Calu3 (cell line): ENCODE measurements at regions not wholly inside any gene's neighbourhood (a gene's known extent, or its start where the extent isn't known, plus 50 kb on each side); places are given as distances from the start of the nearest gene placed in this dataset.

Experiments
- BruUV-seq: library from RNA; stranded (reverse); fragments of 400-500 nt; replicated peaks from 2 replicates; lab custom pipeline; 2021; lab: Mats Ljungman, UMichigan
- CTCF ChIA-PET: fragments of 300-600 bp; sonication (Branson Sonifier 250); formaldehyde crosslinking; loops from one replicate; lab custom pipeline; 2022; ENCODE audit warnings: antibody characterized with exemption; lab: Charles Lee
- DNase-seq: peaks from one replicate; pipeline ENCODE4 v3.0.0; 2022
- H3K27ac Mint-ChIP-seq: one replicate; pipeline ENCODE4 v1.8.0; 2022; ENCODE audit warnings: mixed read lengths; ENCODE audit not compliant: unreplicated experiment
- H3K27me3 Mint-ChIP-seq: one replicate; pipeline ENCODE4 v1.8.0; 2022; ENCODE audit warnings: mixed read lengths; ENCODE audit not compliant: unreplicated experiment
- H3K36me3 Mint-ChIP-seq: one replicate; pipeline ENCODE4 v1.8.0; 2022; ENCODE audit warnings: mild to moderate bottlenecking, moderate library complexity, mixed read lengths; ENCODE audit not compliant: insufficient read depth, unreplicated experiment
- H3K4me1 Mint-ChIP-seq: one replicate; pipeline ENCODE4 v1.8.0; 2022; ENCODE audit warnings: mild to moderate bottlenecking, low read depth, mixed read lengths; ENCODE audit not compliant: unreplicated experiment
- H3K4me3 Mint-ChIP-seq: one replicate; pipeline ENCODE4 v1.8.0; 2022; ENCODE audit warnings: mild to moderate bottlenecking, low read depth, moderate library complexity, mixed read lengths; ENCODE audit not compliant: unreplicated experiment
- H3K9me3 Mint-ChIP-seq: one replicate; pipeline ENCODE4 v1.8.0; 2022; ENCODE audit warnings: low read depth, mixed read lengths; ENCODE audit not compliant: unreplicated experiment
- intact Hi-C: fragments of 100-400 bp; cut with micrococcal nuclease; formaldehyde crosslinking; loops from one replicate; pipeline ENCODE4 v1.10.0; 2022; ENCODE audit not compliant: unreplicated experiment
- TF ChIP-seq, protein P1 (sequence below): fragments of 200-600 bp; IDR thresholded peaks from one replicate; pipeline ENCODE4 v1.8.0; 2022; ENCODE audit warnings: antibody characterized with exemption; ENCODE audit not compliant: unreplicated experiment

DNA sequence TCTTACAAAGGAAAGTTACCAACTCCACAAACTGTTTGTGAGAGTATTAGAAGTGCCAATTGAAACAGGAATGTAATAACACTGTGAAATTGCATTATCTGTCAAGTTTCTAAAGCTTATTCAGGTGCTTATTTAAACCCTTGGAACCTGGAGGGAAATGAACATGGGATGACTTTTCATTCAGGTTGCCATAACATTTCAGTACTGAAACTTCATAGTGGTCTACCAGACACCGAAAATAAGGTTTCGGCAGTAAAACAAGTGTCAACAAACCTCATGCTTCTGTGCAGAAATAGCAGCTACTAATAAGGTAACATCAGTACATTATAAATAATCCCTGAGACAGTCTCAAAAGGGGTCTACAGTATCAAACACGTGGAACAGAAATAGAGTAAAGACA lies 890.7 kb upstream of the INTU start:
- no peak for DNase-seq
- intact Hi-C loops, result no loop called here
- Mint-ChIP-seq H3K36me3 (no peaks in the 10 kb centered on the region), H3K27ac (no peak overlapping the region), H3K9me3 (no peaks in the 10 kb centered on the region), H3K27me3 (no peaks in the 10 kb centered on the region), H3K4me1 (no peaks in the 10 kb centered on the region), H3K4me3 (no peak overlapping the region)
- CTCF ChIA-PET, result no interaction called here
- no TSS peak for BruUV-seq
- TF ChIP-seq, protein P1, sequence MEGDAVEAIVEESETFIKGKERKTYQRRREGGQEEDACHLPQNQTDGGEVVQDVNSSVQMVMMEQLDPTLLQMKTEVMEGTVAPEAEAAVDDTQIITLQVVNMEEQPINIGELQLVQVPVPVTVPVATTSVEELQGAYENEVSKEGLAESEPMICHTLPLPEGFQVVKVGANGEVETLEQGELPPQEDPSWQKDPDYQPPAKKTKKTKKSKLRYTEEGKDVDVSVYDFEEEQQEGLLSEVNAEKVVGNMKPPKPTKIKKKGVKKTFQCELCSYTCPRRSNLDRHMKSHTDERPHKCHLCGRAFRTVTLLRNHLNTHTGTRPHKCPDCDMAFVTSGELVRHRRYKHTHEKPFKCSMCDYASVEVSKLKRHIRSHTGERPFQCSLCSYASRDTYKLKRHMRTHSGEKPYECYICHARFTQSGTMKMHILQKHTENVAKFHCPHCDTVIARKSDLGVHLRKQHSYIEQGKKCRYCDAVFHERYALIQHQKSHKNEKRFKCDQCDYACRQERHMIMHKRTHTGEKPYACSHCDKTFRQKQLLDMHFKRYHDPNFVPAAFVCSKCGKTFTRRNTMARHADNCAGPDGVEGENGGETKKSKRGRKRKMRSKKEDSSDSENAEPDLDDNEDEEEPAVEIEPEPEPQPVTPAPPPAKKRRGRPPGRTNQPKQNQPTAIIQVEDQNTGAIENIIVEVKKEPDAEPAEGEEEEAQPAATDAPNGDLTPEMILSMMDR, result no peak

DNA sequence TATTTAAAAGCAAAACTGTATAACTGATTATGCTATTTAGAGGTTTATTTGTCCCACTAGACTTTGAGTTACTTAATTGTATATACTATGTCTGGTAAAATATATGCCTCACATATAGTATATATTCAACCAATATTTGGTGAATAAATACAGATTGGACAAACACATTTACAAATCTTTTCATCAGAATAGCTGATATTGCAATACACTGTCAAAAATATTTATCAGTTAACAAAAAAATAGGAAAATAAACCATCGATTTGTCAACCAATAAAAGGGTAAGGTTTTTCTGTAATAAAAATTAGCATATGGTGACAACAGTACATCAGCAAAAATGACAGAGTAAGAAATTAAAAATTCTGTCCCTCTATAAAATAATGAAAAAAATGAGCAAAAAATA lies 889.9 kb upstream of the INTU start:
- Mint-ChIP-seq H3K4me1 (no peaks in the 10 kb centered on the region), H3K27me3 (no peaks in the 10 kb centered on the region), H3K27ac (no peak overlapping the region), H3K36me3 (no peaks in the 10 kb centered on the region), H3K4me3 (no peak overlapping the region), H3K9me3 (no peaks in the 10 kb centered on the region)
- no peak for DNase-seq
- no TSS peak for BruUV-seq
- CTCF ChIA-PET, result no interaction called here
- TF ChIP-seq, protein P1, result no peak
- intact Hi-C loops, result no loop called here

DNA sequence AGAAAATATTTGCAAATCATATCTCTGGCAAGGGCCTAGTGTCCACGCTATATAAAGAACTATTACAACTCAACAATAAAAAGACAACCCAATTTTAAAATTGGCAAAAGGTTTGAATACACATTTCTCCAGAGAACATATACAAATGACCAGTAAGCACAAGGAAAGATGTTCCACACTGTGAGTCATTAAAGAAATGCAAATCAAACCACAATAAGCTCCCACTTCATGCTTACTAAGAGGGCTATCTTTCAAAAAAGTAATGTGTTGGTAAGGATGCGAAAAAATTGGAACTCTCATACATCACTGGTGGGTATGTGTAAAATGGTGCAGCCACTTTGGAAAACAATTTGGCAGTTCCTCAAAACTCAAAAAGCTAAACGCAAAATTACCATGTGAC lies 884.0 kb upstream of the INTU start:
- CTCF ChIA-PET, result no interaction called here
- H3K27me3 Mint-ChIP-seq, result no peaks in the 10 kb centered on the region
- no peak overlapping the region for H3K27ac Mint-ChIP-seq
- TF ChIP-seq, protein P1, result no peak
- no peaks in the 10 kb centered on the region for H3K36me3 Mint-ChIP-seq
- H3K9me3 Mint-ChIP-seq, result no peaks in the 10 kb centered on the region
- no peak overlapping the region for H3K4me3 Mint-ChIP-seq
- DNase-seq, result no peak
- intact Hi-C loops, result no loop called here
- no TSS peak for BruUV-seq
- H3K4me1 Mint-ChIP-seq, result no peaks in the 10 kb centered on the region

DNA sequence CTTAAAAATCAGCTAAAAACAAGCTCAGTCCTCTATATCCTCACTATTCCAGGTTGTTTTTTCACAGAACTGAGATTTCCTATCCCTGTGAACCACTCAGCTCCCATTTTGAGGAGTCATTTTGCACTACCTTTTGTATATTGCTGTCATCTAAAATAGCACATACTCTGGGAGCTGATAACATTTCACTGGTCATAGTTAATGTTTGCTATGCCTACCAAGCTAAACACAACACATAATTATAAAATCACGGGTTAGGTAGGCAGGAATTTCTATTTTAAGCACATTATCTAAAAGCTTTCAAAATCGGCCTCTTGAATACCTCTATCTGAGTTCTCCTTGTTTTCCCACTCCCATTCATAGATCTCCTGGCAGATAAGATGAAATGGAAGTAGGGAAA lies 882.0 kb upstream of the INTU start:
- Mint-ChIP-seq H3K9me3 (no peaks in the 10 kb centered on the region), H3K27ac (no peak overlapping the region), H3K27me3 (no peaks in the 10 kb centered on the region), H3K4me1 (no peaks in the 10 kb centered on the region), H3K36me3 (no peaks in the 10 kb centered on the region), H3K4me3 (no peak overlapping the region)
- DNase-seq, result no peak
- TF ChIP-seq, protein P1, result no peak
- CTCF ChIA-PET, result no interaction called here
- intact Hi-C loops, result no loop called here
- BruUV-seq, result no TSS peak
